HAP-1 (cell line): ENCODE measurements at regions not wholly inside any gene's neighbourhood (a gene's known extent, or its start where the extent isn't known, plus 50 kb on each side); places are given as distances from the start of the nearest gene placed in this dataset.

Experiments
- DNase-seq, 2 experiments: peaks; one replicate each; pipeline ENCODE4 v3.0.0-alpha.2; 2016 to 2020; ENCODE audit warnings: low spot score in 2 of 2
- H3K27me3 ChIP-seq: fragments of 250-450 bp; sonication (Bioruptor Pico); 2 replicates; pipeline ENCODE4 v1.5.1; 2020; ENCODE audit warnings: low read depth, mild to moderate bottlenecking, moderate library complexity
- H3K36me3 ChIP-seq: fragments of 250-450 bp; sonication (Bioruptor Pico); replicated peaks from 2 replicates; pipeline ENCODE4 v1.5.1; 2020; ENCODE audit warnings: mild to moderate bottlenecking
- H3K4me1 ChIP-seq: fragments of 250-450 bp; sonication (Bioruptor Pico); 2 replicates; pipeline ENCODE4 v1.5.1; 2020; ENCODE audit warnings: mild to moderate bottlenecking
- H3K4me3 ChIP-seq: fragments of 250-450 bp; sonication (Bioruptor Pico); 2 replicates; pipeline ENCODE4 v1.5.1; 2020; ENCODE audit warnings: mild to moderate bottlenecking, moderate library complexity
- H3K9me3 ChIP-seq: fragments of 250-450 bp; sonication (Bioruptor Pico); 2 replicates; pipeline ENCODE4 v1.5.1; 2020; ENCODE audit warnings: mild to moderate bottlenecking, moderate library complexity
- in situ Hi-C: fragments of 300-500 bp; cut with MboI; formaldehyde crosslinking; loops from 3 replicates; pipeline ENCODE4 v1.14.3; 2020; ENCODE audit warnings: low sequenced_read_pairs, inconsistent platforms, mixed read lengths

DNA sequence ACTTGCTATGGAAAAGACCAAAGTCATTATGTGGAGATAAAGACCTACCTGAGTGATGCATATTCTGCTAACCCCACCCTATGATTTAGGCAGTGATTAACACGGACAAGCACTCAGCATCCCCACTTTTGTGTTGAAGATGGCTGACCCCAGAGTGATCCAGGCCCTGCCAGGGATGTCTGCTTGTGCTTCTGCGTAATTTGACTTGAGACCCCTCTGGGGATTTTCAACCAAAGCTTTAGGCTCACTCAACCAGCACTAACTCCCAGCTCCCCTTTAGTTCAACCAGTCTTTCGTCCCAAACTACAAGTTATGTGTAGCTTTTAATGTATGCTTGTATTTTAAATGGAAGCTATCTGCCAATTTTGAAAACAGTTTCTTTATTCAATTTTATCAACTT is 538.0 kb upstream of the ID4 start:
- in situ Hi-C loops, result no loop called here

DNA sequence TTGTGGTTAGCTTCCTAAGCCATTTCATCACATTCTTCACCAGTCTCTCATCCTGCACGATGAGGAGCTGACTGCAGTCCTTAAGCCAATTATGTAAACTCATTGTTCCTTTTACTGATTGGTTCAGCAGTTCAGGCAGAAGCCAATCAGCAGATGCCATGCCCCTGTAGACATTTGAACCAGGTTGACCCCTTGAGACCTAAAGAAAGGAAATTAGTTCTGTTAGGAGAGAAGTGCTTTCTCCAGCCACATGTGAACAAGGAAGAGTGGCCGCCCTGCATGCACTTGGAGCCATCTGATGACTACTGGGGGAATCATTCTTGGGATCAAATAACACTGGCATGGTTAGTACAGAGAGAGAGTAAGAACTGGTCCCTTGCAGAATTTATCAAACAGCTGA is 535.2 kb upstream of the ID4 start:
- in situ Hi-C loops, result no loop called here
- DNase-seq, result no peak
- Histone ChIP-seq H3K9me3 (no peaks in the 10 kb centered on the region), H3K27me3 (no peaks in the 10 kb centered on the region), H3K36me3 (no peaks in the 10 kb centered on the region), H3K4me1 (no peaks in the 10 kb centered on the region; the same call in 1 of the 2 replicates), H3K4me3 (no peak overlapping the region)

More for the DNA sequence above, 538.0 kb upstream of the ID4 start:
- H3K4me1 ChIP-seq, result no peaks in the 10 kb centered on the region; the same call in 1 of the 2 replicates
- no peaks in the 10 kb centered on the region for H3K36me3 ChIP-seq
- H3K27me3 ChIP-seq, result no peaks in the 10 kb centered on the region
- no peak overlapping the region for H3K4me3 ChIP-seq
- no peak for DNase-seq
- no peaks in the 10 kb centered on the region for H3K9me3 ChIP-seq

DNA sequence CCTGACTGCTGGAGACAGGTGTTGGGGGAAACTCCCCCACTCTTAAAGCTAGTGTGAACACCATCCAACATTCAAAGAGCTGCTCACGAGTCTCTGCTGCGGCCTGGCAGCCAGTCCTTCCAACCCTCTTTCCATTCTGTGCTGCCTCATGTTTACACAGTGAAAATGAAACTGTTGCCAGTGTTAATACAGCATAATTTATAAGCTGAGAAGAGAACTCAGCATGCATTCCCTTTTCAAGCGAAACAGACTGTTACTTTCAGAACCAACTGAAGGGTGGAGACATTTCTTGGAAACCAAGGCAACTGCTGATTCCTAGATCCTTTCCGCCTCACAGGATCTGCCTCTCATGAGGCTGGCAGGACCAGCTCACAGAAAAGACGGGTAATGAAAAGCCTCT is 533.8 kb upstream of the ID4 start:
- H3K27me3 ChIP-seq, result no peaks in the 10 kb centered on the region
- in situ Hi-C loops, result no loop called here
- no peaks in the 10 kb centered on the region; the same call in 1 of the 2 replicates for H3K4me1 ChIP-seq
- no peak overlapping the region for H3K4me3 ChIP-seq
- no peaks in the 10 kb centered on the region for H3K9me3 ChIP-seq
- no peaks in the 10 kb centered on the region for H3K36me3 ChIP-seq
- DNase-seq, result no peak

- H3K9me3 ChIP-seq, result no peaks in the 10 kb centered on the region
- DNase-seq, result no peak
- in situ Hi-C loops, result no loop called here
- no peaks in the 10 kb centered on the region for H3K36me3 ChIP-seq
- no peaks in the 10 kb centered on the region for H3K27me3 ChIP-seq
- H3K4me1 ChIP-seq, result no peaks in the 10 kb centered on the region
- no peak overlapping the region for H3K4me3 ChIP-seq
These were observed 527.5 kb upstream of the ID4 start for GRCh38 chr6:19309661-19310060.

DNA sequence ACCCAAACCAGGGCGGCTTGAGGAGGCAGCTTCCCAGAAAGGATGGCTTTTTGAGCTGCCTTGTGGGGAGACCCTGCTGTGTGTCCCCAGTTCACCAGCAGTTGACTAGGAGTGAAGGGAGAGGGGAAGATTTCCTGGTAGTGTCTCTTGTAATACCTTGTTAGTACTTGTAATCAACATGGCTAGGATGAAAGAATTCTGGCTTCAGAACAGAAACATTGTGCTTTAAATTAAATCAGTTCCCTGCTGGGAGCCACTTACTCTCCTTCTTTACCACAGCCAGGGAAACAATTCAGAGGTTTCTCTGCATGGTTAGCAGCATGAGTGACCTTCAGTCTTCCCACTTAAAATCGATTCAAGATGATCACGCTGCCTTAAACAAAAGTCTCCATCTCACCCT is 525.4 kb upstream of the ID4 start:
- in situ Hi-C loops, result no loop called here
- Histone ChIP-seq H3K36me3 (no peaks in the 10 kb centered on the region), H3K9me3 (no peaks in the 10 kb centered on the region), H3K27me3 (no peaks in the 10 kb centered on the region), H3K4me1 (no peaks in the 10 kb centered on the region), H3K4me3 (no peak overlapping the region)
- no peak for DNase-seq

GRCh38 chr6:19312241-19312978 is 524.8 kb upstream of the ID4 start:
- in situ Hi-C loops, result no loop called here
- no peak overlapping the region for H3K4me3 ChIP-seq
- H3K36me3 ChIP-seq, result no peaks in the 10 kb centered on the region
- no peak for DNase-seq
- no peaks in the 10 kb centered on the region for H3K9me3 ChIP-seq
- no peaks in the 10 kb centered on the region for H3K4me1 ChIP-seq
- no peaks in the 10 kb centered on the region for H3K27me3 ChIP-seq

DNA sequence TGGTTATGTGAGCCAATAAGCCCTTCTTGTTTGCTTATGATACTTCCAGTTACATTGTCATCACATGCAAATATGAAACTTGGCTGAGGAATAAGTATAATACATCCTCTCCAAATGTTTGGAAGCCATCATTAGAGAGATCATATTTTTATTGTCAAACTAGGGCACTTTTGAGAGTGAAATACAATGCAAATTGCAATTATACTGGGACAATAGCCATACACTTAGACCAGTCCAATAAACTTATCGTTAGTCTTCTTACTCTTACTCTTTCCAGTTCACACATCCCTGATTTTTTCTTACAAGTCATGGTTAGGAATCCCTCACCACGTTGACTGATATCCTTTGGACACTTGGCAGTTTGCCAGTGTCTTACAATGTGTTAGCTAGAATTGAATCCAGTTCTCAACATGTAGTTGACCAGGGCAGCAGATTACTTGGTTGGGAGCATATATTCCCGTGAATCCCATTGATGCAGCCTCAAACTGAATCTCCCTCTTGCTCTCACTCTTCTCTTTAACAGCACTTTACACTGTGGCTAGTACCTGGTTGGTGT is 519.7 kb upstream of the ID4 start:
- no peak for DNase-seq
- Histone ChIP-seq H3K9me3 (no peaks in the 10 kb centered on the region), H3K4me3 (no peak overlapping the region), H3K27me3 (no peaks in the 10 kb centered on the region), H3K4me1 (no peaks in the 10 kb centered on the region), H3K36me3 (no peaks in the 10 kb centered on the region)
- in situ Hi-C loops, result no loop called here

- H3K4me3 ChIP-seq, result no peak overlapping the region
- H3K9me3 ChIP-seq, result no peaks in the 10 kb centered on the region
- H3K4me1 ChIP-seq, result no peaks in the 10 kb centered on the region
- no peaks in the 10 kb centered on the region for H3K27me3 ChIP-seq
- no peak for DNase-seq
- in situ Hi-C loops, result no loop called here
- no peaks in the 10 kb centered on the region for H3K36me3 ChIP-seq
These were observed 518.2 kb upstream of the ID4 start for GRCh38 chr6:19319005-19319404.

DNA sequence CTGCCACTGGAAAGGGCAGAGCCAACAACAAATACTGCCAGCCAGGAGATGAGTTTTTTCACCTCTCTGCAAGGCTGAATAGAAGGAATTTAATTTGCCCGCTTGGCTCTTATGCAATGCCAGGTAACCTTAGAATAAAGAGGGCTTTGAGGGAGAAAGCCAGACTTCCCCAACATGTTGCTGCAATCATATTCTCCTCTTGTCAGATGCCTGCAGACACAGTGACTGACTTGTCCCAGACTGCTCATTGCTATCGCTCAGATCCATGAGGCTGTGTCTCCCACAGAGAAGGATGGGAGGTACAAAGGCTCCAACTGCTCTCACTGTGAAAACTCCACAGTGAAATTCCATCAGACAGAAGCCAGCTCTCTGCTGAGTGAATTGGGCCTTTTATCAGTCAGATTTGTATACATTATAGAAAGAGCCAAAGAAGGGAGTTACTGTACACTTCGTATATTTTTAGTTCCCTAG is 517.0 kb upstream of the ID4 start:
- no peak for DNase-seq
- Histone ChIP-seq H3K27me3 (no peaks in the 10 kb centered on the region), H3K9me3 (no peaks in the 10 kb centered on the region), H3K36me3 (no peaks in the 10 kb centered on the region), H3K4me1 (no peaks in the 10 kb centered on the region), H3K4me3 (no peak overlapping the region)
- in situ Hi-C loops, result no loop called here

DNA sequence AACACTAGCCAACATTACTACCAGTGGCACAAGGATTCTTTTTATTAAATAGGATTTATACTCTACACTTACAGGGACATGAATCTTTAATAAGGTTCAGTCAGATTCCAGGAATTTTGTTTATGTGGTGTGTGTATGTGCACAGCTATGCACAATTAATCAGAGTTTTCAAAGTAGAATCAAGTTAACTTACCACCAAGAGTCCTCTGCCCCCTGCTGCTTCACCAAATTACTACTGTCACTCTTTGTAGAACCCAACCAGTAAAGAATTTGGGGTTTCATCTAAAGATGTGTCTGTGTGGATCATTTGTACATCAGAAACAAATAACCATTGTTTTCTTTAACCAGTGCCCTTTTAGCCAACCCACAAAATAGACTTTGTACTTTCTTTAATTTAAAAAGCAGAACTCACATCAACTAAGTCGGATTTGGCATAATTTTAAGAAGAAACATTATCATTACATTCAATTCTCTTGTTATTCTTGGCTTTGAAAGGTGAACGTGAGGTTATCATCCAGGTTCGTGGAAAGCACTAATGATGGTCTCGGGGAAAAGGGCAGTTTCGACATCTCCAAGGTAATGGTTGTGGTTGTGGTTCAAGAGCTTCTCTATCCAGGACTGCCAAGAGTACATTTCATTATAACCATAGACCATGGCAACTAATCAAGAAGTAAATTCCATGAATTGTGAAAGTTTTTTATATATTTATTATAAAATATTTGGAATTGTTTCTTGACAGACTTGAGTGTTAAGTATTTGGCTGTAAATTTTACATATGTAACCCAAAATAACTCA is 514.3 kb upstream of the ID4 start:
- H3K36me3 ChIP-seq, result no peaks in the 10 kb centered on the region
- in situ Hi-C loops, result no loop called here
- no peaks in the 10 kb centered on the region for H3K9me3 ChIP-seq
- no peaks in the 10 kb centered on the region for H3K27me3 ChIP-seq
- H3K4me1 ChIP-seq, result no peaks in the 10 kb centered on the region
- no peak overlapping the region for H3K4me3 ChIP-seq
- DNase-seq, result no peak

- Histone ChIP-seq H3K36me3 (no peaks in the 10 kb centered on the region), H3K27me3 (no peaks in the 10 kb centered on the region), H3K4me1 (no peaks in the 10 kb centered on the region), H3K9me3 (no peaks in the 10 kb centered on the region), H3K4me3 (no peak overlapping the region)
- in situ Hi-C loops, result no loop called here
- DNase-seq, result no peak
These were observed 512.8 kb upstream of the ID4 start for GRCh38 chr6:19324376-19324775.

DNA sequence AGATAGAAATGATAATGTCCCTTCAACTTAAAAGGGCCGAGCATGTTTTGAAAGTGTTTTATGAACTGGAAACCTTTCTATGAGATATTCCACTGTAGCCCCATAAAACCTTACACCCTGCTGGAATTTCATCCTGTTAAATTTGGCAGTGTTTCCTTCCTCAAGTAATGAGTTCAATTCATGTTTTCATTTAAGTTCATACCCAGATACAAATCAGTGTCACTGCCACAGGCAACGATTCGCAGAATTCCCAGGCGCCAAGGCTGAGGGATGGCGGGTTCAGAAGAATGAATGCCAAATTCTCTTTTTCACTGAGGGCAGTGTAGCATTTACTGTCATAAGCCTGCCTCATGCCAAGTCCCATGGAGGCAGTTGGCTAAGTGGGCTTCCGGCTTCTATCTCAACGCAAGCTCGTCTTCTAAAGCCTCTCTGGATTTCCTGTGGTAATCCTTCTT is 511.8 kb upstream of the ID4 start:
- H3K9me3 ChIP-seq, result no peaks in the 10 kb centered on the region
- no peaks in the 10 kb centered on the region for H3K4me1 ChIP-seq
- H3K27me3 ChIP-seq, result no peaks in the 10 kb centered on the region
- in situ Hi-C loops, result no loop called here
- DNase-seq, result no peak
- H3K36me3 ChIP-seq, result no peaks in the 10 kb centered on the region
- no peak overlapping the region for H3K4me3 ChIP-seq

GRCh38 chr6:19327241-19327640 is 509.9 kb upstream of the ID4 start:
- no peak for DNase-seq
- Histone ChIP-seq H3K4me1 (no peaks in the 10 kb centered on the region), H3K36me3 (no peaks in the 10 kb centered on the region), H3K9me3 (no peaks in the 10 kb centered on the region), H3K27me3 (no peaks in the 10 kb centered on the region), H3K4me3 (no peak overlapping the region)
- in situ Hi-C loops, result no loop called here

DNA sequence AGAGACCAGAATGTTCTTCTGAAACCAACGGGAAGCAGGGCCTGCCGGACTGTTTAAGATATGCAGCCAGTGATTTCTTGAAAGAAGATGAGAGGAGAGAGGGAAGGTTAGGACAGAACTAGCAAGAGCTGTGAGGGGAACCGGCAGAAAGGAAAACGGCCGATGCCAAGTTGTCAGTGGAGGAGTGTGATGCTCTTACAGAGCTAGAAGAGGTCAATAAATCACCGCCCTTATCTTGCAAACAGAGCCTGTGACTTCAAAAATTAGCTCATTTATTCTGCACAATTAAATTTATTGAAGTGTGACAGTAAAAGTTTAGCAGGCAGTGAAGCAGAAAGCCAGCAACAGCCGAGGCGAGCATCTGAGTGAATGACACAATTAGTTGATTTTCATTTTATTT is 509.5 kb upstream of the ID4 start:
- Histone ChIP-seq H3K36me3 (no peaks in the 10 kb centered on the region), H3K4me3 (no peak overlapping the region), H3K9me3 (no peaks in the 10 kb centered on the region), H3K4me1 (no peaks in the 10 kb centered on the region), H3K27me3 (no peaks in the 10 kb centered on the region)
- in situ Hi-C loops, result no loop called here
- DNase-seq, result no peak
